ENCODE measurements at regions not wholly inside any gene's neighbourhood (a gene's known extent, or its start where the extent isn't known, plus 50 kb on each side); places are given as distances from the start of the nearest gene placed in this dataset.

GRCh38 chr2:189375842-189376241 lies 65.4 kb upstream of the WDR75 start:
- TF ChIP-seq POLR2A (IDR thresholded peaks at IDR 0.05) (no peak), CTCF (IDR thresholded peaks at IDR 0.05 in 4 of 5, conservative IDR thresholded peaks at IDR 0.05 in 1 of 5) (no peak)

Measured in gastrocnemius medialis (tissue), 4 donors.